Neural cell (in vitro differentiated cells): ENCODE measurements at regions not wholly inside any gene's neighbourhood (a gene's known extent, or its start where the extent isn't known, plus 50 kb on each side); places are given as distances from the start of the nearest gene placed in this dataset.

Source experiments
- H2AFZ ChIP-seq: fragments of 200-600, 300-800 bp; sonication (generic), shearing (Covaris generic); 2 replicates; pipeline ENCODE4 v1.6.0; 2014; ENCODE audit warnings: low read depth, mild to moderate bottlenecking, antibody characterized with exemption, low read length, moderate library complexity
- H3F3A ChIP-seq: fragments of 200-600 bp; shearing (Covaris generic); 2 replicates; pipeline ENCODE4 v1.6.1; 2016; ENCODE audit warnings: mild to moderate bottlenecking, moderate library complexity, mixed read lengths, antibody characterized with exemption, low read length; ENCODE audit not compliant: insufficient read depth, poor library complexity, severe bottlenecking
- H3K27ac ChIP-seq: fragments of 200-600, 300-800 bp; sonication (generic), shearing (Covaris generic); 2 replicates; pipeline ENCODE4 v1.5.1; 2014; ENCODE audit warnings: mild to moderate bottlenecking, low read length, moderate library complexity
- H3K27me3 ChIP-seq: fragments of 300-800, 200-600 bp; sonication (generic), shearing (Covaris generic); 2 replicates; pipeline ENCODE4 v1.6.0; 2014; ENCODE audit warnings: mild to moderate bottlenecking, low read depth, low read length, moderate library complexity; ENCODE audit not compliant: insufficient read depth
- H3K36me3 ChIP-seq: fragments of 300-800, 200-600 bp; sonication (generic), shearing (Covaris generic); 2 replicates; pipeline ENCODE4 v1.5.1; 2014; ENCODE audit warnings: mild to moderate bottlenecking, antibody characterized with exemption, low read length, moderate library complexity; ENCODE audit not compliant: insufficient read depth
- H3K4me2 ChIP-seq: fragments of 300-800, 200-600 bp; sonication (generic), shearing (Covaris generic); 2 replicates; pipeline ENCODE4 v1.6.0; 2014; ENCODE audit warnings: mild to moderate bottlenecking, low read length
- H3K4me3 ChIP-seq: fragments of 300-800, 200-600 bp; sonication (generic), shearing (Covaris generic); 2 replicates; pipeline ENCODE4 v1.5.1; 2014; ENCODE audit warnings: mild to moderate bottlenecking, low read length, moderate library complexity
- H3K79me2 ChIP-seq: fragments of 200-600 bp; shearing (Covaris generic); replicated peaks from 2 replicates; pipeline ENCODE4 v1.6.0; 2014; ENCODE audit warnings: mild to moderate bottlenecking, low read length, moderate library complexity; ENCODE audit not compliant: insufficient read depth
- H3K9ac ChIP-seq: fragments of 300-800, 200-600 bp; sonication (generic), shearing (Covaris generic); 2 replicates; pipeline ENCODE4 v1.6.1; 2016; ENCODE audit warnings: mild to moderate bottlenecking, low read length, mixed read lengths
- H3K9me2 ChIP-seq: fragments of 200-600 bp; shearing (Covaris generic); 2 replicates; pipeline ENCODE4 v1.6.1; 2016; ENCODE audit warnings: mild to moderate bottlenecking, low read length, mixed read lengths; ENCODE audit not compliant: insufficient read depth
- H3K9me3 ChIP-seq: fragments of 200-600, 300-800 bp; sonication (generic), shearing (Covaris generic); 2 replicates; pipeline ENCODE4 v1.6.1; 2016; ENCODE audit warnings: mild to moderate bottlenecking, mixed run types, low read length, moderate library complexity, mixed read lengths
- H4K20me1 ChIP-seq: fragments of 200-600 bp; shearing (Covaris generic); 2 replicates; pipeline ENCODE4 v1.6.1; 2016; ENCODE audit warnings: mild to moderate bottlenecking, mixed run types; ENCODE audit not compliant: insufficient read depth
- EP300 ChIP-seq: fragments of 450-650 bp; conservative IDR thresholded peaks from 2 replicates; pipeline ENCODE4 v1.6.1; 2014; ENCODE audit warnings: antibody characterized with exemption, mild to moderate bottlenecking, moderate library complexity; ENCODE audit not compliant: poor library complexity, severe bottlenecking
- EZH2 ChIP-seq: fragments of 200-600, 300-800 bp; shearing (Covaris generic), sonication (generic); IDR thresholded peaks from 2 replicates; pipeline ENCODE4 v1.6.1; 2014; ENCODE audit warnings: antibody characterized with exemption, low read length, borderline replicate concordance, mild to moderate bottlenecking; ENCODE audit not compliant: insufficient read depth, poor library complexity, severe bottlenecking
- MXI1 ChIP-seq: fragments of 450-650 bp; conservative IDR thresholded peaks from 2 replicates; pipeline ENCODE4 v1.6.1; 2014; ENCODE audit warnings: antibody characterized with exemption, mild to moderate bottlenecking; ENCODE audit not compliant: poor library complexity, severe bottlenecking
- POLR2AphosphoS5 ChIP-seq: IDR thresholded peaks from 2 replicates; pipeline ENCODE4 v1.6.1; 2012
- RAD21 ChIP-seq: fragments of 450-650 bp; conservative IDR thresholded peaks from 2 replicates; pipeline ENCODE4 v1.6.1; 2014; ENCODE audit warnings: antibody characterized with exemption, mild to moderate bottlenecking, moderate library complexity
- SMC3 ChIP-seq: fragments of 450-650 bp; conservative IDR thresholded peaks from 2 replicates; pipeline ENCODE4 v1.6.1; 2014; ENCODE audit warnings: antibody characterized with exemption, mild to moderate bottlenecking, moderate library complexity; ENCODE audit not compliant: poor library complexity
- TAF1 ChIP-seq: IDR thresholded peaks from 2 replicates; pipeline ENCODE4 v1.6.1; 2012; ENCODE audit warnings: low read depth
- TF ChIP-seq, protein P1 (sequence below): fragments of 450-650 bp; IDR thresholded peaks from 2 replicates; pipeline ENCODE4 v1.5.1; 2014; ENCODE audit warnings: antibody characterized with exemption, mild to moderate bottlenecking, moderate library complexity; ENCODE audit not compliant: poor library complexity, severe bottlenecking
- TF ChIP-seq, protein P2 (sequence below): IDR thresholded peaks from 2 replicates; pipeline ENCODE4 v1.6.1; 2012; ENCODE audit warnings: borderline replicate concordance

GRCh38 chr11:71150859-71151258 is 101.5 kb downstream of the SHANK2 start:
- no peaks in the 10 kb centered on the region for H3F3A ChIP-seq
- no peaks in the 10 kb centered on the region for H3K9me3 ChIP-seq
- TF ChIP-seq TAF1 = no peak
- TF ChIP-seq, protein P1, sequence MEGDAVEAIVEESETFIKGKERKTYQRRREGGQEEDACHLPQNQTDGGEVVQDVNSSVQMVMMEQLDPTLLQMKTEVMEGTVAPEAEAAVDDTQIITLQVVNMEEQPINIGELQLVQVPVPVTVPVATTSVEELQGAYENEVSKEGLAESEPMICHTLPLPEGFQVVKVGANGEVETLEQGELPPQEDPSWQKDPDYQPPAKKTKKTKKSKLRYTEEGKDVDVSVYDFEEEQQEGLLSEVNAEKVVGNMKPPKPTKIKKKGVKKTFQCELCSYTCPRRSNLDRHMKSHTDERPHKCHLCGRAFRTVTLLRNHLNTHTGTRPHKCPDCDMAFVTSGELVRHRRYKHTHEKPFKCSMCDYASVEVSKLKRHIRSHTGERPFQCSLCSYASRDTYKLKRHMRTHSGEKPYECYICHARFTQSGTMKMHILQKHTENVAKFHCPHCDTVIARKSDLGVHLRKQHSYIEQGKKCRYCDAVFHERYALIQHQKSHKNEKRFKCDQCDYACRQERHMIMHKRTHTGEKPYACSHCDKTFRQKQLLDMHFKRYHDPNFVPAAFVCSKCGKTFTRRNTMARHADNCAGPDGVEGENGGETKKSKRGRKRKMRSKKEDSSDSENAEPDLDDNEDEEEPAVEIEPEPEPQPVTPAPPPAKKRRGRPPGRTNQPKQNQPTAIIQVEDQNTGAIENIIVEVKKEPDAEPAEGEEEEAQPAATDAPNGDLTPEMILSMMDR = no peak
- TF ChIP-seq, protein P2, sequence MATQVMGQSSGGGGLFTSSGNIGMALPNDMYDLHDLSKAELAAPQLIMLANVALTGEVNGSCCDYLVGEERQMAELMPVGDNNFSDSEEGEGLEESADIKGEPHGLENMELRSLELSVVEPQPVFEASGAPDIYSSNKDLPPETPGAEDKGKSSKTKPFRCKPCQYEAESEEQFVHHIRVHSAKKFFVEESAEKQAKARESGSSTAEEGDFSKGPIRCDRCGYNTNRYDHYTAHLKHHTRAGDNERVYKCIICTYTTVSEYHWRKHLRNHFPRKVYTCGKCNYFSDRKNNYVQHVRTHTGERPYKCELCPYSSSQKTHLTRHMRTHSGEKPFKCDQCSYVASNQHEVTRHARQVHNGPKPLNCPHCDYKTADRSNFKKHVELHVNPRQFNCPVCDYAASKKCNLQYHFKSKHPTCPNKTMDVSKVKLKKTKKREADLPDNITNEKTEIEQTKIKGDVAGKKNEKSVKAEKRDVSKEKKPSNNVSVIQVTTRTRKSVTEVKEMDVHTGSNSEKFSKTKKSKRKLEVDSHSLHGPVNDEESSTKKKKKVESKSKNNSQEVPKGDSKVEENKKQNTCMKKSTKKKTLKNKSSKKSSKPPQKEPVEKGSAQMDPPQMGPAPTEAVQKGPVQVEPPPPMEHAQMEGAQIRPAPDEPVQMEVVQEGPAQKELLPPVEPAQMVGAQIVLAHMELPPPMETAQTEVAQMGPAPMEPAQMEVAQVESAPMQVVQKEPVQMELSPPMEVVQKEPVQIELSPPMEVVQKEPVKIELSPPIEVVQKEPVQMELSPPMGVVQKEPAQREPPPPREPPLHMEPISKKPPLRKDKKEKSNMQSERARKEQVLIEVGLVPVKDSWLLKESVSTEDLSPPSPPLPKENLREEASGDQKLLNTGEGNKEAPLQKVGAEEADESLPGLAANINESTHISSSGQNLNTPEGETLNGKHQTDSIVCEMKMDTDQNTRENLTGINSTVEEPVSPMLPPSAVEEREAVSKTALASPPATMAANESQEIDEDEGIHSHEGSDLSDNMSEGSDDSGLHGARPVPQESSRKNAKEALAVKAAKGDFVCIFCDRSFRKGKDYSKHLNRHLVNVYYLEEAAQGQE = no peak
- no peak for TF ChIP-seq MXI1
- no peak for TF ChIP-seq EP300
- no peak for TF ChIP-seq POLR2AphosphoS5
- TF ChIP-seq RAD21 = no peak
- TF ChIP-seq SMC3 = no peak
- no peak for TF ChIP-seq EZH2
- no peaks in the 10 kb centered on the region for H3K79me2 ChIP-seq
- H3K9ac ChIP-seq = no peak overlapping the region
- H3K27ac ChIP-seq = no peak overlapping the region
- no peaks in the 10 kb centered on the region for H3K27me3 ChIP-seq
- H3K9me2 ChIP-seq = no peaks in the 10 kb centered on the region
- no peaks in the 10 kb centered on the region for H4K20me1 ChIP-seq
- H3K36me3 ChIP-seq = no peaks in the 10 kb centered on the region
- no peak overlapping the region for H3K4me3 ChIP-seq
- H2AFZ ChIP-seq = no peak overlapping the region
- H3K4me2 ChIP-seq = no peak overlapping the region

DNA sequence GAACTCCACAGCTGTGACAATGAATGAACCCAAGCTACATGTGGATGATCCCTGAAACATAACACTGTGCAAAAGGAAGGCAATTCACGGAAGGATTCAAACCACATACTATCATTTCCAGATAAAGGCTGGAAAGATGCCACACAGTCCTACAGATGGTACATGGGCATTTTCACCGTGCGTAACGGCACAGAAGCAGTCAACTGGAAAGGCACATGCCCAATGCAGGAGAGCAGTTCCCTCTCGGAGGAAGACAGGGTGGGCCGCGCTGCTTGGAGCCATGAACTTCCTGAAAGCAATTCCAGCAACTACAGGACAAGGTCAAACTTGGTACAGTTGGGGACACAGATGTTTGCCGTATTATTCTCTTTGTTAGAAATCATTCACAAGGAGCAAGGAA is 103.7 kb downstream of the SHANK2 start:
- no peaks in the 10 kb centered on the region for H3F3A ChIP-seq
- H4K20me1 ChIP-seq = no peaks in the 10 kb centered on the region
- no peaks in the 10 kb centered on the region for H3K9me2 ChIP-seq
- H3K36me3 ChIP-seq = no peaks in the 10 kb centered on the region
- H3K27ac ChIP-seq = no peak overlapping the region
- H3K4me3 ChIP-seq = no peak overlapping the region
- no peaks in the 10 kb centered on the region for H3K27me3 ChIP-seq
- no peaks in the 10 kb centered on the region for H3K9me3 ChIP-seq
- no peaks in the 10 kb centered on the region for H3K79me2 ChIP-seq
- TF ChIP-seq SMC3 = no peak
- no peak for TF ChIP-seq RAD21
- TF ChIP-seq EZH2 = no peak
- TF ChIP-seq, protein P2 = no peak
- no peak for TF ChIP-seq MXI1
- no peak for TF ChIP-seq POLR2AphosphoS5
- TF ChIP-seq, protein P1 = no peak
- no peak for TF ChIP-seq EP300
- TF ChIP-seq TAF1 = no peak
- H3K9ac ChIP-seq = no peak overlapping the region
- no peak overlapping the region for H2AFZ ChIP-seq
- no peak overlapping the region for H3K4me2 ChIP-seq
